Spinal cord (tissue), 9 donors: ENCODE measurements at regions not wholly inside any gene's neighbourhood (a gene's known extent, or its start where the extent isn't known, plus 50 kb on each side); places are given as distances from the start of the nearest gene placed in this dataset.

ENCODE experiments used
- DNase-seq, 6 donors: peaks; one replicate each; pipeline versions ENCODE4 v3.0.0 to v3.0.0-alpha.2; 2013 to 2015; ENCODE audit warnings: low spot score in 6 of 6, low read depth in 4 of 6
- H3K27ac ChIP-seq: one replicate; pipeline ENCODE4 v1.5.1; 2013; ENCODE audit warnings: low read depth, low read length, control low read depth
- H3K27me3 ChIP-seq: one replicate; pipeline ENCODE4 v1.6.1; 2013; ENCODE audit warnings: low read length; ENCODE audit not compliant: control insufficient read depth, insufficient read depth
- H3K36me3 ChIP-seq: one replicate; pipeline ENCODE4 v1.6.1; 2013; ENCODE audit warnings: low read length; ENCODE audit not compliant: control insufficient read depth, insufficient read depth
- H3K4me1 ChIP-seq: one replicate; pipeline ENCODE4 v1.6.1; 2013; ENCODE audit warnings: low read length; ENCODE audit not compliant: control insufficient read depth, insufficient read depth
- H3K4me3 ChIP-seq: one replicate; pipeline ENCODE4 v1.5.1; 2013; ENCODE audit warnings: low read depth, low read length, control low read depth
- H3K9me3 ChIP-seq: one replicate; pipeline ENCODE4 v1.6.1; 2013; ENCODE audit warnings: low read length; ENCODE audit not compliant: control insufficient read depth, insufficient read depth
- whole genome bisulfite sequencing: methylation state at CpG from one replicate; pipeline ENCODE4 v1.1.5; 2013; ENCODE audit warnings: missing lambda C conversion rate; ENCODE audit not compliant: insufficient coverage; 5-methylcytosine and 5-hydroxymethylcytosine counted together
- donor health status: healthy.

- H3K36me3 ChIP-seq = no peaks in the 10 kb centered on the region
- H3K4me1 ChIP-seq = no peaks in the 10 kb centered on the region
- no peak overlapping the region for H3K4me3 ChIP-seq
- H3K27ac ChIP-seq = no peak overlapping the region
- DNase-seq = no peak
- 90% methylated on average over 2 of the region's 5 CpGs for WGBS
- H3K27me3 ChIP-seq = no peaks in the 10 kb centered on the region
- no peaks in the 10 kb centered on the region for H3K9me3 ChIP-seq
Measured at GRCh38 chr9:1217076-1217475, 166.9 kb downstream of the DMRT2 start.

- no peaks in the 10 kb centered on the region for H3K4me1 ChIP-seq
- H3K36me3 ChIP-seq = no peaks in the 10 kb centered on the region
- H3K27ac ChIP-seq = no peak overlapping the region
- H3K27me3 ChIP-seq = no peaks in the 10 kb centered on the region
- H3K9me3 ChIP-seq = no peaks in the 10 kb centered on the region
- H3K4me3 ChIP-seq = no peak overlapping the region
- DNase-seq = no peak
- WGBS = 71% methylated on average over 1 of the region's 2 CpGs
Measured at GRCh38 chr9:1219284-1219683, 169.1 kb downstream of the DMRT2 start.

GRCh38 chr9:1221298-1221697, 171.1 kb downstream of the DMRT2 start:
- WGBS = no CpG with 5 or more reads among the region's 7 CpGs

GRCh38 chr9:1222511-1222910, 172.4 kb downstream of the DMRT2 start:
- DNase-seq = no peak
- no CpG with 5 or more reads among the region's 3 CpGs for WGBS
- Histone ChIP-seq H3K9me3 (no peaks in the 10 kb centered on the region), H3K36me3 (no peaks in the 10 kb centered on the region), H3K4me1 (no peaks in the 10 kb centered on the region), H3K27ac (no peak overlapping the region), H3K4me3 (no peak overlapping the region), H3K27me3 (no peaks in the 10 kb centered on the region)

More at GRCh38 chr9:1221298-1221697, 171.1 kb downstream of the DMRT2 start:
- peak in 1 of 6 donors; percentile 3 for DNase-seq
- Histone ChIP-seq H3K9me3 (no peaks in the 10 kb centered on the region), H3K4me3 (no peak overlapping the region), H3K27me3 (no peaks in the 10 kb centered on the region), H3K36me3 (no peaks in the 10 kb centered on the region), H3K27ac (no peak overlapping the region), H3K4me1 (no peaks in the 10 kb centered on the region)

GRCh38 chr9:1231998-1232919, 182.1 kb downstream of the DMRT2 start:
- H3K36me3 ChIP-seq = no peaks in the 10 kb centered on the region
- H3K27me3 ChIP-seq = no peaks in the 10 kb centered on the region
- no peaks in the 10 kb centered on the region for H3K9me3 ChIP-seq
- H3K4me3 ChIP-seq = no peak overlapping the region
- no peaks in the 10 kb centered on the region for H3K4me1 ChIP-seq
- no peak overlapping the region for H3K27ac ChIP-seq
- peak in 2 of 6 donors; percentile 4 to 30 for DNase-seq
- WGBS = 68% methylated on average over 6 of the region's 11 CpGs

GRCh38 chr9:1233568-1233967, 183.4 kb downstream of the DMRT2 start:
- DNase-seq = no peak
- Histone ChIP-seq H3K36me3 (no peaks in the 10 kb centered on the region), H3K27me3 (no peaks in the 10 kb centered on the region), H3K27ac (no peak overlapping the region), H3K4me1 (no peaks in the 10 kb centered on the region), H3K9me3 (no peaks in the 10 kb centered on the region), H3K4me3 (no peak overlapping the region)
- WGBS = no CpG with 5 or more reads among the region's 2 CpGs

GRCh38 chr9:1235650-1236049, 185.5 kb downstream of the DMRT2 start:
- H3K36me3 ChIP-seq = no peaks in the 10 kb centered on the region
- DNase-seq = no peak
- no peak overlapping the region for H3K27ac ChIP-seq
- no peaks in the 10 kb centered on the region for H3K4me1 ChIP-seq
- 89% methylated on average over 2 of the region's 4 CpGs for WGBS
- H3K9me3 ChIP-seq = no peaks in the 10 kb centered on the region
- H3K4me3 ChIP-seq = no peak overlapping the region
- H3K27me3 ChIP-seq = no peaks in the 10 kb centered on the region

GRCh38 chr9:1236061-1236460, 185.9 kb downstream of the DMRT2 start:
- WGBS = no CpG with 5 or more reads among the region's 2 CpGs
- Histone ChIP-seq H3K9me3 (no peaks in the 10 kb centered on the region), H3K4me3 (no peak overlapping the region), H3K27ac (no peak overlapping the region), H3K27me3 (no peaks in the 10 kb centered on the region), H3K4me1 (no peaks in the 10 kb centered on the region), H3K36me3 (no peaks in the 10 kb centered on the region)
- DNase-seq = peak in 1 of 6 donors; percentile 11

GRCh38 chr9:1238407-1238806, 188.2 kb downstream of the DMRT2 start:
- H3K27ac ChIP-seq = no peak overlapping the region
- H3K4me1 ChIP-seq = no peaks in the 10 kb centered on the region
- no peak for DNase-seq
- WGBS = 94% methylated on average over 2 of the region's 3 CpGs
- H3K36me3 ChIP-seq = no peaks in the 10 kb centered on the region
- no peaks in the 10 kb centered on the region for H3K9me3 ChIP-seq
- no peaks in the 10 kb centered on the region for H3K27me3 ChIP-seq
- H3K4me3 ChIP-seq = no peak overlapping the region

- no peak overlapping the region for H3K27ac ChIP-seq
- no peaks in the 10 kb centered on the region for H3K27me3 ChIP-seq
- no peak overlapping the region for H3K4me3 ChIP-seq
- peak in 1 of 6 donors; percentile 47 for DNase-seq
- H3K9me3 ChIP-seq = no peaks in the 10 kb centered on the region
- 24% methylated on average over 2 of the region's 3 CpGs for WGBS
- no peaks in the 10 kb centered on the region for H3K4me1 ChIP-seq
- no peaks in the 10 kb centered on the region for H3K36me3 ChIP-seq
Measured at GRCh38 chr9:1248743-1249142, 198.6 kb downstream of the DMRT2 start.
